Small intestine (tissue), 7 donors: ENCODE measurements at regions not wholly inside any gene's neighbourhood (a gene's known extent, or its start where the extent isn't known, plus 50 kb on each side); places are given as distances from the start of the nearest gene placed in this dataset.
"Not testable (repeated sequence)": the region's sequence is repeated elsewhere in the genome, so short reads cannot be mapped to it uniquely, and the experiment has no call there.

Source experiments
- DNase-seq, 2 donors: peaks; one replicate each; pipeline versions ENCODE4 v3.0.0 to v3.0.0-alpha.2; 2013
- FAIRE-seq: peaks from 2 replicates; lab custom pipeline; 2012; peaks lifted over from hg19 to GRCh38; lab: Jason Lieb, UNC
- H3K27ac ChIP-seq, 3 donors: one replicate each; pipeline ENCODE4 v1.5.1; 2013; ENCODE audit warnings: low read length in 2 of 3, mild to moderate bottlenecking in 2 of 3, control low read depth in 1 of 3, inconsistent platforms in 1 of 3, low read depth in 1 of 3, moderate library complexity in 1 of 3
- H3K27me3 ChIP-seq, 3 donors: one replicate each; pipeline ENCODE4 v1.6.1; 2013; ENCODE audit warnings: low read length in 3 of 3, inconsistent platforms in 1 of 3; ENCODE audit not compliant: control insufficient read depth in 3 of 3, insufficient read depth in 3 of 3
- H3K36me3 ChIP-seq, 3 donors: one replicate each; pipeline ENCODE4 v1.6.1; 2013; ENCODE audit warnings: low read length in 3 of 3, inconsistent platforms in 1 of 3, low read depth in 1 of 3, mild to moderate bottlenecking in 1 of 3, moderate library complexity in 1 of 3; ENCODE audit not compliant: control insufficient read depth in 3 of 3, insufficient read depth in 2 of 3
- H3K4me1 ChIP-seq, 3 donors: one replicate each; pipeline ENCODE4 v1.6.1; 2013; ENCODE audit warnings: low read length in 2 of 3, inconsistent platforms in 1 of 3, low read depth in 1 of 3, mild to moderate bottlenecking in 1 of 3, moderate library complexity in 1 of 3; ENCODE audit not compliant: control insufficient read depth in 3 of 3, insufficient read depth in 2 of 3
- H3K4me3 ChIP-seq, 3 donors: one replicate each; pipeline ENCODE4 v1.5.1; 2013; ENCODE audit warnings: low read length in 3 of 3, control low read depth in 1 of 3, inconsistent platforms in 1 of 3, low read depth in 1 of 3, mild to moderate bottlenecking in 1 of 3, moderate library complexity in 1 of 3
- H3K9me3 ChIP-seq, 2 donors: one replicate each; pipeline ENCODE4 v1.6.1; 2013; ENCODE audit warnings: low read depth in 1 of 2, low read length in 1 of 2; ENCODE audit not compliant: control insufficient read depth in 2 of 2, insufficient read depth in 1 of 2
- WGBS, 3 donors: extraction: QIAGEN DNeasy Blood & Tissue Kit; methylation state at CpG; one replicate each; pipeline ENCODE4 v1.1.7; 2013; 5-methylcytosine and 5-hydroxymethylcytosine counted together
- donor health status: healthy with polysubstance abuse.
- donor health status: control.
- donor health status: control.
- donor health status: Bipolar disorder and iron deficiency.
- donor health status: healthy.

DNA sequence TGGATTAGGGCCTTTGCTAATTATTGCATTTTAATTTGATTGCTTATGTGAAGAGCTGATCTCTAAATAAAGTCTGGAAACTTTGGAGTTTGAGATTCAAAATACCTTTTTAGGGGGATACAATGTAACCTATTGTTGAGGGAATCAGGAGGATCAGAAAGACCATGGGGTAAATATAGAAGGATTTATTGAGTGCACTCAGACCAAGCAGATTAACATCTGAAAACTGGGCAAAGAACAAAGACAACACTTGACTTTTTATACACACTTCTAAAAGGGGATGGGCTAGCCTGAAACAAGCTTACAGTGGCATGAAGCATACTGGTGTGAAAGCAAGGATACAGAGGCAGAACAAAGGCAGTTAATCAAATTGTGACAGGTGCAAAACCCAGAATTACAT, 174.3 kb downstream of the MRPS30 start:
- H3K4me1 ChIP-seq: no peaks in the 10 kb centered on the region
- H3K9me3 ChIP-seq: peaks cover 0 to 25% of the 10 kb centered on the region in 2 donors
- no peaks in the 10 kb centered on the region for H3K27me3 ChIP-seq
- no peak for DNase-seq
- no peak for FAIRE-seq
- H3K36me3 ChIP-seq: no peaks in the 10 kb centered on the region
- no peak overlapping the region for H3K4me3 ChIP-seq
- no peak overlapping the region for H3K27ac ChIP-seq

- Histone ChIP-seq H3K4me3 (no peak overlapping the region), H3K36me3 (no peaks in the 10 kb centered on the region), H3K4me1 (no peaks in the 10 kb centered on the region), H3K27me3 (no peaks in the 10 kb centered on the region), H3K27ac (no peak overlapping the region), H3K9me3 (peaks cover 0 to 32% of the 10 kb centered on the region in 2 donors)
- no peak for DNase-seq
- no peak for FAIRE-seq
These were observed 178.3 kb downstream of the MRPS30 start for GRCh38 chr5:44987026-44987425.

DNA sequence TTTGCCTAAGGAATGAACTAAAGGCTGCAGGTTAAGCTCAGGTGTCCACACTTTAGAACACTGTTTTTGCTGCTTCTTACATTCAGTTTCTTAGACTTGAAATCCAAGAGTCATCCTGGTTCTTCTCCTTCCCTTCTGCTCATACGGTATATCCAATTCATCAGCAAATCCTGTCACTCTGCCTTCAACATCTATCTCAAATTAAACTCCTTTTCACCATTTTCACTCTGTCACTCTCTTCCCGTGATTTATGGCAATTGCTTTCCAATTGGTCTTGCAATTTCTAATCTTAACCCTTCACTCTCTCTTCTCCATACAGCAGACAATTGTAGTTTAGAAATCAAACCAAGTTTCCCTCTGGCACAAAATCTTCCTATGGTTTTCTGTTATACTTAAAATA, 182.9 kb downstream of the MRPS30 start:
- FAIRE-seq (no peak), DNase-seq (no peak)
- peaks cover 0 to 16% of the 10 kb centered on the region in 2 donors for H3K9me3 ChIP-seq

DNA sequence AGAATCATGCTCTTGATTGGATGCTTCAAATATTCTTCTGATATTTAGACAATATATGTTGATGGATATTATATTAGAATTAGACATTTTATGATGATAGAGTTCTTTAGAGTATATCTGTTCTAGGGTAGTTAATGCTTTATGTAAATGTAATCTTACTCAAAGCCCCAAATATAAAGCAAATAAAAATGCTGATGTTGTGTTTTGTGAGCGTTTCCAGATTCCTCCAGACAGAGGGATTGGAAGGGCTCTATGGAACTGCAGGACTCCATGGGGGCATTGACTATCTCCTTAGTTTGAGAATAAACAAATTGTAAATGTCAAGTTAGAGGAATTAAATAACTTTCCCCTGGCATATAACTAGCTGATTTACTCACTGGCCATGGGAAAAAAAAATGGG, 184.5 kb downstream of the MRPS30 start:
- no peak for FAIRE-seq
- 74 to 79% (median 78%) methylated on average over 1 of the region's 1 CpG for WGBS, 3 donors
- H3K4me3 ChIP-seq: no peak overlapping the region
- no peaks in the 10 kb centered on the region for H3K36me3 ChIP-seq
- no peak overlapping the region for H3K27ac ChIP-seq
- no peaks in the 10 kb centered on the region for H3K4me1 ChIP-seq
- peaks cover 0 to 11% of the 10 kb centered on the region in 2 donors for H3K9me3 ChIP-seq
- H3K27me3 ChIP-seq: no peaks in the 10 kb centered on the region
- no peak for DNase-seq

More for the DNA sequence above, 182.9 kb downstream of the MRPS30 start:
- H3K27me3 ChIP-seq: no peaks in the 10 kb centered on the region
- H3K4me1 ChIP-seq: no peaks in the 10 kb centered on the region
- no peak overlapping the region for H3K27ac ChIP-seq
- WGBS, 3 donors: 68 to 75% (median 74%) methylated on average over 2 of the region's 2 CpGs
- H3K4me3 ChIP-seq: no peak overlapping the region
- H3K36me3 ChIP-seq: no peaks in the 10 kb centered on the region

DNA sequence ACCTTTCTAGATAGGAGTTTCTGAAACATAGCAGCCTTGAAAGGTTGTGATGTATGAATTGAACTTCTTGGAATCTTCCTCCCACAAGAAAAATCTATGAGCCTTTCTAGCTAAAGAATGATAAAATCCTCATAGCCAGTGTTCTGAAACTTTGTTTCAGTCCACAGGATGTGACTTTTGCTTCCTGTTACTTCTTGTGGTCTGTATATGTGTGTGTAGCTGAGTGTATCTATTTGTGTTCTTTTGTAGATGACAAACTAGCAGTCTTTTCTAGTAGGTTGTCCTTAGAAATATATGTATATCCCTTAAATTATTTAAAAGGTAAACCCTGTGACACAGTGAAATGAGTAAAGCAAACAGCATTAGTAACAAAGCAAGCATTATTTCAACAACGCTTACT, 188.8 kb downstream of the MRPS30 start:
- H3K4me3 ChIP-seq: no peak overlapping the region
- no peak for DNase-seq
- H3K36me3 ChIP-seq: no peaks in the 10 kb centered on the region
- 76 to 84% (median 81%) methylated on average over 1 of the region's 1 CpG for WGBS, 3 donors
- FAIRE-seq: no peak
- H3K9me3 ChIP-seq: peaks cover 0 to 6% of the 10 kb centered on the region in 2 donors
- H3K27ac ChIP-seq: no peak overlapping the region
- no peaks in the 10 kb centered on the region for H3K27me3 ChIP-seq
- H3K4me1 ChIP-seq: no peaks in the 10 kb centered on the region

GRCh38 chr5:45007102-45007501, 198.4 kb downstream of the MRPS30 start:
- not testable (repeated sequence) for H3K36me3 ChIP-seq, H3K27ac ChIP-seq, DNase-seq, H3K27me3 ChIP-seq, H3K9me3 ChIP-seq, H3K4me1 ChIP-seq, FAIRE-seq, H3K4me3 ChIP-seq
- WGBS, 3 donors: 78 to 84% (median 84%) methylated on average over 6 of the region's 6 CpGs

DNA sequence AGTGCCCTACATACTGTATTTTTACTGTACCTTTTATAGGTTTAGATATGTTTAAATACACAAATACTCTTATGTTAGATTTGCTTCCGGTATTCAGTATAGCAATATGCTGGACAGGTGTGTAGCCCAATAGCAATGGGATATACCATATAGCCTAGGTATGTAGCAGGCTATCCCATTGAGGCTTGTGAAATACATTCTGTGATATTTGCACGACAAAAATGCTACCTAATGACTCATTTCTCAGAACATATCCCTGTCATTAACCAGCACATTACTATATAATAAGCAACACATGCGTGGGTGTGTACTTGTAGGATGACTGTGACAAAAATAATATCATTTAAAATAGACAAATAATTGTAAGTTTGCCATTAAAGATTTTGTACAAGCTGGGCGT, 208.8 kb downstream of the MRPS30 start:
- Histone ChIP-seq H3K27me3 (no peaks in the 10 kb centered on the region), H3K4me1 (no peaks in the 10 kb centered on the region), H3K27ac (no peak overlapping the region), H3K36me3 (no peaks in the 10 kb centered on the region), H3K9me3 (peaks cover 0 to 2% of the 10 kb centered on the region in 2 donors), H3K4me3 (no peak overlapping the region)
- DNase-seq (no peak), FAIRE-seq (no peak)
- 70 to 83% (median 80%) methylated on average over 4 of the region's 4 CpGs for WGBS, 3 donors

- no peak overlapping the region for H3K4me3 ChIP-seq
- no peaks in the 10 kb centered on the region for H3K36me3 ChIP-seq
- no peak for FAIRE-seq
- no peaks in the 10 kb centered on the region for H3K9me3 ChIP-seq
- H3K27me3 ChIP-seq: no peaks in the 10 kb centered on the region
- WGBS, 3 donors: 27 to 62% (median 36%) methylated on average over 2 of the region's 2 CpGs
- no peaks in the 10 kb centered on the region for H3K4me1 ChIP-seq
- H3K27ac ChIP-seq: no peak overlapping the region
- no peak for DNase-seq
These were observed 220.8 kb downstream of the MRPS30 start for GRCh38 chr5:45029553-45029952.

DNA sequence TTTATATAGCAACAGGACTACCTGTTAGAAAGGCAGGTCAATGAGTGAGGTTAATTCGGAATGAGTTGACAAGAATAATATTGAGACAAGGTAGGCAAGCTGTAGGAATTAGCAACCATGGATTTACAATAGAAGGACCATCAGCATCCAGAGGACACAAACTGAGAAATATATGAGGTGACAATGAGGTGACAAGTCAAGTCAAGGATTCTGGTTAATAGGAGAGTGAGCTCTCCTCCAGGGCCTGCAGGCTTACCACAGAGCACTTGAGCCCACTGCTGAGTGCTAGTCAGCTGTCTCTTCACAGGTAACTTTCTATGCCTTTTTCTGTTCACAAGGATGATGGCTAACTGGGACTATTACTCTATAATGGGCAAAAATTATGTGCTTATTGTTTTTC, 227.2 kb downstream of the MRPS30 start:
- H3K27ac ChIP-seq: no peak overlapping the region
- H3K27me3 ChIP-seq: no peaks in the 10 kb centered on the region
- DNase-seq: no peak
- H3K9me3 ChIP-seq: no peaks in the 10 kb centered on the region
- no peak overlapping the region for H3K4me3 ChIP-seq
- no peaks in the 10 kb centered on the region for H3K36me3 ChIP-seq
- H3K4me1 ChIP-seq: no peaks in the 10 kb centered on the region
- no peak for FAIRE-seq
- 74 to 85% (median 82%) methylated on average over 1 of the region's 1 CpG for WGBS, 3 donors
